Breast epithelium (tissue), 4 donors: ENCODE measurements at regions not wholly inside any gene's neighbourhood (a gene's known extent, or its start where the extent isn't known, plus 50 kb on each side); places are given as distances from the start of the nearest gene placed in this dataset.

Experiments
- DNase-seq, 2 donors: peaks; one replicate each; pipeline ENCODE4 v3.0.0-alpha.2; 2019; ENCODE audit warnings: low spot score in 2 of 2
- H3K27ac ChIP-seq, 2 donors: fragments of 200-600 bp; sonication (generic) in 1 of 2; one replicate each; pipeline ENCODE4 v1.5.1; 2016 to 2019; ENCODE audit warnings: mild to moderate bottlenecking in 1 of 2
- H3K27me3 ChIP-seq, 2 donors: fragments of 200-600 bp; sonication (generic) in 1 of 2; one replicate each; pipeline versions ENCODE4 v1.5.1 to v1.6.0; 2017 to 2019; ENCODE audit warnings: control low read depth in 1 of 2, mild to moderate bottlenecking in 1 of 2
- H3K36me3 ChIP-seq: fragments of 200-600 bp; one replicate; pipeline ENCODE4 v1.5.1; 2019
- H3K4me1 ChIP-seq, 2 donors: fragments of 200-600 bp; sonication (generic); one replicate each; pipeline ENCODE4 v1.5.1; 2016 to 2019; ENCODE audit warnings: control low read depth in 1 of 2
- H3K4me3 ChIP-seq, 3 donors: fragments of 200-600 bp; sonication (generic); 1 replicate in 2 of 3; 2 replicates in 1 of 3; pipeline ENCODE4 v1.5.1; 2016 to 2019; ENCODE audit warnings: mild to moderate bottlenecking in 3 of 3, moderate library complexity in 2 of 3
- H3K9me3 ChIP-seq, 2 donors: fragments of 200-600 bp; sonication (generic) in 1 of 2; one replicate each; pipeline ENCODE4 v1.5.1; 2016 to 2019; ENCODE audit warnings: control low read depth in 1 of 2
- CTCF ChIP-seq, 3 donors: fragments of 450-650 bp; IDR thresholded peaks; one replicate each; pipeline ENCODE4 v1.5.1; 2016 to 2017; ENCODE audit warnings: antibody characterized with exemption in 3 of 3, mild to moderate bottlenecking in 3 of 3, moderate library complexity in 3 of 3
- POLR2A ChIP-seq: fragments of 450-650 bp; IDR thresholded peaks from one replicate; pipeline ENCODE4 v1.6.1; 2016; ENCODE audit warnings: antibody characterized with exemption, mild to moderate bottlenecking, moderate library complexity
- POLR2AphosphoS5 ChIP-seq, 3 donors: sonication (generic); formaldehyde crosslinking; IDR thresholded peaks; one replicate each; pipeline ENCODE4 v1.6.1; 2017; ENCODE audit warnings: antibody characterized with exemption in 3 of 3
- intact Hi-C: fragments of 100-400 bp; cut with DNase I; formaldehyde crosslinking; loops from one replicate; pipeline ENCODE4 v1.15.1; 2023; ENCODE audit warnings: low total_unique reads

- H3K36me3 ChIP-seq = no peaks in the 10 kb centered on the region
- TF ChIP-seq POLR2A (no peak), POLR2AphosphoS5 (IDR thresholded peaks at IDR 0.05) (no peak), CTCF (IDR thresholded peaks at IDR 0.05) (no peak)
Observed at GRCh38 chr12:124148481-124149273, 146.2 kb upstream of the RFLNA start.

GRCh38 chr12:124149287-124149686, 145.6 kb upstream of the RFLNA start:
- TF ChIP-seq CTCF (IDR thresholded peaks at IDR 0.05) = no peak
- TF ChIP-seq POLR2AphosphoS5 (IDR thresholded peaks at IDR 0.05) = no peak
- TF ChIP-seq POLR2A = no peak
- Histone ChIP-seq H3K36me3 (no peaks in the 10 kb centered on the region), H3K9me3 (no peaks in the 10 kb centered on the region), H3K27me3 (no peaks in the 10 kb centered on the region), H3K27ac (no peak overlapping the region), H3K4me3 (no peak overlapping the region), H3K4me1 (no peaks in the 10 kb centered on the region)
- DNase-seq = no peak
- intact Hi-C loops = no loop called here

More at GRCh38 chr12:124148481-124149273, 146.2 kb upstream of the RFLNA start:
- Histone ChIP-seq H3K27ac (no peak overlapping the region), H3K27me3 (no peaks in the 10 kb centered on the region), H3K4me3 (no peak overlapping the region), H3K4me1 (no peaks in the 10 kb centered on the region), H3K9me3 (no peaks in the 10 kb centered on the region)
- intact Hi-C loops = no loop called here
- no peak for DNase-seq

GRCh38 chr12:124150168-124150567, 144.7 kb upstream of the RFLNA start:
- no peaks in the 10 kb centered on the region for H3K9me3 ChIP-seq
- TF ChIP-seq POLR2AphosphoS5 (IDR thresholded peaks at IDR 0.05) = no peak
- TF ChIP-seq POLR2A = no peak
- TF ChIP-seq CTCF (IDR thresholded peaks at IDR 0.05) = no peak
- no peak for DNase-seq

GRCh38 chr12:124151583-124151982, 143.3 kb upstream of the RFLNA start:
- no peak for TF ChIP-seq CTCF (IDR thresholded peaks at IDR 0.05)
- TF ChIP-seq POLR2AphosphoS5 (IDR thresholded peaks at IDR 0.05) = no peak
- TF ChIP-seq POLR2A = no peak
- DNase-seq = no peak
- Histone ChIP-seq H3K4me1 (no peaks in the 10 kb centered on the region), H3K4me3 (no peak overlapping the region), H3K27ac (no peak overlapping the region), H3K36me3 (no peaks in the 10 kb centered on the region), H3K9me3 (no peaks in the 10 kb centered on the region), H3K27me3 (no peaks in the 10 kb centered on the region)
- intact Hi-C loops = no loop called here

More at GRCh38 chr12:124150168-124150567, 144.7 kb upstream of the RFLNA start:
- no peaks in the 10 kb centered on the region for H3K36me3 ChIP-seq
- no peak overlapping the region for H3K27ac ChIP-seq
- intact Hi-C loops = no loop called here
- no peaks in the 10 kb centered on the region for H3K4me1 ChIP-seq
- no peak overlapping the region for H3K4me3 ChIP-seq
- H3K27me3 ChIP-seq = no peaks in the 10 kb centered on the region

GRCh38 chr12:124152731-124153130, 142.2 kb upstream of the RFLNA start:
- no peak for DNase-seq
- TF ChIP-seq CTCF (IDR thresholded peaks at IDR 0.05) = no peak
- TF ChIP-seq POLR2A = no peak
- no peak for TF ChIP-seq POLR2AphosphoS5 (IDR thresholded peaks at IDR 0.05)
- no peak overlapping the region for H3K4me3 ChIP-seq
- no peak overlapping the region for H3K27ac ChIP-seq
- no peaks in the 10 kb centered on the region for H3K4me1 ChIP-seq
- no peaks in the 10 kb centered on the region for H3K36me3 ChIP-seq
- H3K9me3 ChIP-seq = no peaks in the 10 kb centered on the region
- intact Hi-C loops = no loop called here
- H3K27me3 ChIP-seq = no peaks in the 10 kb centered on the region
